HCT116 (cell line): ENCODE measurements at regions not wholly inside any gene's neighbourhood (a gene's known extent, or its start where the extent isn't known, plus 50 kb on each side); places are given as distances from the start of the nearest gene placed in this dataset.

ENCODE experiments used
- EZH2 ChIP-seq: fragments of 200-600 bp; sonication (generic); IDR thresholded peaks from 2 replicates; pipeline ENCODE4 v1.6.1; 2017; ENCODE audit warnings: antibody characterized with exemption, mixed run types
- JUND ChIP-seq: IDR thresholded peaks from 2 replicates; pipeline ENCODE4 v1.6.1; 2012
- POLR2AphosphoS5 ChIP-seq: IDR thresholded peaks from 2 replicates; pipeline ENCODE4 v1.6.1; 2011; ENCODE audit warnings: mild to moderate bottlenecking, low read depth, low read length, moderate library complexity
- TCF7L2 ChIP-seq: IDR thresholded peaks from 2 replicates; pipeline ENCODE4 v1.7.0; 2011; ENCODE audit warnings: borderline replicate concordance, inconsistent platforms; ENCODE audit not compliant: insufficient read depth, insufficient read length; ENCODE audit errors: extremely low read depth
- TF ChIP-seq, protein P1 (sequence below), 3 experiments: fragments of 200-600 bp in 1 of 3; sonication (generic) in 1 of 3; IDR thresholded peaks in 2 of 3; conservative IDR thresholded peaks in 1 of 3; 2 replicates each; pipeline ENCODE4 v1.5.1; 2012 to 2017; ENCODE audit warnings: low read depth in 2 of 3, low read length in 2 of 3, antibody characterized with exemption in 1 of 3, borderline replicate concordance in 1 of 3, control low read depth in 1 of 3, mild to moderate bottlenecking in 1 of 3, mixed read lengths in 1 of 3, mixed run types in 1 of 3, moderate library complexity in 1 of 3; ENCODE audit not compliant: insufficient read depth in 1 of 3
- TF ChIP-seq, protein P2 (sequence below): IDR thresholded peaks from 2 replicates; pipeline ENCODE4 v1.6.1; 2012

DNA sequence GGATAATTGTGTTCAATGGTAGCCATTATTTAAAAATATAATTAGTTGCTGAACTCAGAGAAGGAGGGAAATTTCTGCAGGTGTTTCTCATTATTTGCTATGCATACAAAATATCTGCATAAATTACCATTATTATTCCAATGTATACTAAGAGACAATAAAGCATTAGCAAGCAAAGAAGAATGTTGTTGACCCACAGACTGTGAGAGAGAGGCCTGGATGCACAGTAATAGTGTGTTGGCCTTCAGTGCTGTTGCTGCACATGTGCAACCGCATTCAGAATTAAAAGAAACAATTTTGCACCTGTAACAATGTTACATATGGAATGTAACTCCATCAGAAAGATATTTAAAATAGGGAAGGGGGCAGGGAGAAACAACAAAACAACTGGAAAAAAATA lies 155.6 kb upstream of the KCNH8 start:
- TF ChIP-seq TCF7L2: no peak
- TF ChIP-seq, protein P1, sequence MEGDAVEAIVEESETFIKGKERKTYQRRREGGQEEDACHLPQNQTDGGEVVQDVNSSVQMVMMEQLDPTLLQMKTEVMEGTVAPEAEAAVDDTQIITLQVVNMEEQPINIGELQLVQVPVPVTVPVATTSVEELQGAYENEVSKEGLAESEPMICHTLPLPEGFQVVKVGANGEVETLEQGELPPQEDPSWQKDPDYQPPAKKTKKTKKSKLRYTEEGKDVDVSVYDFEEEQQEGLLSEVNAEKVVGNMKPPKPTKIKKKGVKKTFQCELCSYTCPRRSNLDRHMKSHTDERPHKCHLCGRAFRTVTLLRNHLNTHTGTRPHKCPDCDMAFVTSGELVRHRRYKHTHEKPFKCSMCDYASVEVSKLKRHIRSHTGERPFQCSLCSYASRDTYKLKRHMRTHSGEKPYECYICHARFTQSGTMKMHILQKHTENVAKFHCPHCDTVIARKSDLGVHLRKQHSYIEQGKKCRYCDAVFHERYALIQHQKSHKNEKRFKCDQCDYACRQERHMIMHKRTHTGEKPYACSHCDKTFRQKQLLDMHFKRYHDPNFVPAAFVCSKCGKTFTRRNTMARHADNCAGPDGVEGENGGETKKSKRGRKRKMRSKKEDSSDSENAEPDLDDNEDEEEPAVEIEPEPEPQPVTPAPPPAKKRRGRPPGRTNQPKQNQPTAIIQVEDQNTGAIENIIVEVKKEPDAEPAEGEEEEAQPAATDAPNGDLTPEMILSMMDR (IDR thresholded peaks at IDR 0.05 in 2 of 3, conservative IDR thresholded peaks at IDR 0.05 in 1 of 3; ENCODE audit: borderline replicate concordance in 1 of 3, insufficient read depth in 1 of 3, low read depth in 2 of 3, low read length in 2 of 3): no peak
- no peak for TF ChIP-seq EZH2
- TF ChIP-seq, protein P2, sequence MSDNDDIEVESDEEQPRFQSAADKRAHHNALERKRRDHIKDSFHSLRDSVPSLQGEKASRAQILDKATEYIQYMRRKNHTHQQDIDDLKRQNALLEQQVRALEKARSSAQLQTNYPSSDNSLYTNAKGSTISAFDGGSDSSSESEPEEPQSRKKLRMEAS: no peak
- TF ChIP-seq POLR2AphosphoS5: no peak
- no peak for TF ChIP-seq JUND
